ENCODE measurements at regions not wholly inside any gene's neighbourhood (a gene's known extent, or its start where the extent isn't known, plus 50 kb on each side); places are given as distances from the start of the nearest gene placed in this dataset.

DNA sequence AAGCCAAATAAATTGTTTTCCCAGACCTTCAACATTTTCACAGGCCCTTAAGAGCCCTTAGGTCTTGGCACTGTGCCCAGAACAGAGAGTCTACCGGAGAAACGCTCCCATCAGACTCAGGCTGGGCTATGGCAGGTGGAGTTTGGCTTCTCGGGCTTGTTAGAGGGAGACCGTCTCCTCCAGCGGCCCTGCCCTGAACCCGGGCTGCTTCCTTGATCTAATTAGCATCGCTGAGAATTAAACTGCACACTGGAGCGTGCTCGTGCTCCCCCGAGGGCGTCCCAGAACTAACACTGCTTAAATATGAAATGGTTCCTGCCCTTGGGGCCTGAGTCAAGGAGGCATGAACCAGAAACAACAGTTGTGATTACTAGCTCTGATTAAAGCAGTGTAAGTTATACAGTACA, 634.4 kb downstream of the MATN1 start:
- DNase-seq (ENCODE audit: low spot score) = no peak
- Histone ChIP-seq H3K27me3 (ENCODE audit: control insufficient read depth in 4 of 4, insufficient read depth in 4 of 4, low read length in 3 of 4) (no peaks in the 10 kb centered on the region), H3K27ac (ENCODE audit: low read depth in 1 of 2, low read length in 2 of 2) (no peak overlapping the region), H3K4me1 (ENCODE audit: control insufficient read depth in 4 of 4, insufficient read depth in 4 of 4, low read length in 3 of 4) (peaks cover 0 to 4% (median under 1%) of the 10 kb centered on the region in 4 donors), H3K4me3 (ENCODE audit: low read depth in 1 of 3, low read length in 3 of 3) (no peak overlapping the region), H3K36me3 (ENCODE audit: control insufficient read depth in 4 of 4, insufficient read depth in 3 of 4, low read depth in 1 of 4, low read length in 3 of 4) (no peaks in the 10 kb centered on the region), H3K9ac (ENCODE audit: low read depth in 1 of 2, low read length in 2 of 2) (no peak overlapping the region), H3K9me3 (ENCODE audit: control insufficient read depth in 4 of 4, low read length in 3 of 4) (peaks cover 10 to 27% (median 18%) of the 10 kb centered on the region in 4 donors)
- no peak for TF ChIP-seq FOXA1 (IDR thresholded peaks at IDR 0.05)
- no peak for TF ChIP-seq GABPA (IDR thresholded peaks at IDR 0.05 in 1 of 2, conservative IDR thresholded peaks at IDR 0.05 in 1 of 2)
- TF ChIP-seq REST (IDR thresholded peaks at IDR 0.05) = no peak
- no peak for TF ChIP-seq MAX (IDR thresholded peaks at IDR 0.05)
- TF ChIP-seq EGR1 (IDR thresholded peaks at IDR 0.05; ENCODE audit: low read depth in 2 of 2) = no peak
- no peak for TF ChIP-seq YY1 (IDR thresholded peaks at IDR 0.05)
- no peak for TF ChIP-seq SP1 (IDR thresholded peaks at IDR 0.05)
- TF ChIP-seq ZBTB33 (IDR thresholded peaks at IDR 0.05) = no peak
- no peak for TF ChIP-seq RXRA (IDR thresholded peaks at IDR 0.05)
- TF ChIP-seq, protein P1, sequence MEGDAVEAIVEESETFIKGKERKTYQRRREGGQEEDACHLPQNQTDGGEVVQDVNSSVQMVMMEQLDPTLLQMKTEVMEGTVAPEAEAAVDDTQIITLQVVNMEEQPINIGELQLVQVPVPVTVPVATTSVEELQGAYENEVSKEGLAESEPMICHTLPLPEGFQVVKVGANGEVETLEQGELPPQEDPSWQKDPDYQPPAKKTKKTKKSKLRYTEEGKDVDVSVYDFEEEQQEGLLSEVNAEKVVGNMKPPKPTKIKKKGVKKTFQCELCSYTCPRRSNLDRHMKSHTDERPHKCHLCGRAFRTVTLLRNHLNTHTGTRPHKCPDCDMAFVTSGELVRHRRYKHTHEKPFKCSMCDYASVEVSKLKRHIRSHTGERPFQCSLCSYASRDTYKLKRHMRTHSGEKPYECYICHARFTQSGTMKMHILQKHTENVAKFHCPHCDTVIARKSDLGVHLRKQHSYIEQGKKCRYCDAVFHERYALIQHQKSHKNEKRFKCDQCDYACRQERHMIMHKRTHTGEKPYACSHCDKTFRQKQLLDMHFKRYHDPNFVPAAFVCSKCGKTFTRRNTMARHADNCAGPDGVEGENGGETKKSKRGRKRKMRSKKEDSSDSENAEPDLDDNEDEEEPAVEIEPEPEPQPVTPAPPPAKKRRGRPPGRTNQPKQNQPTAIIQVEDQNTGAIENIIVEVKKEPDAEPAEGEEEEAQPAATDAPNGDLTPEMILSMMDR (IDR thresholded peaks at IDR 0.05; ENCODE audit: low read depth, low read length, missing input control) = no peak
- TF ChIP-seq FOXA2 (IDR thresholded peaks at IDR 0.05) = no peak
- no peak for TF ChIP-seq TAF1 (conservative IDR thresholded peaks at IDR 0.05)
- TF ChIP-seq ATF3 (IDR thresholded peaks at IDR 0.05) = no peak
- TF ChIP-seq HNF4G (IDR thresholded peaks at IDR 0.05) = no peak
- TF ChIP-seq JUND (IDR thresholded peaks at IDR 0.05) = no peak
- no peak for TF ChIP-seq RAD21 (IDR thresholded peaks at IDR 0.05)
- no peak for TF ChIP-seq NR2F2 (IDR thresholded peaks at IDR 0.05)
- no peak for TF ChIP-seq HNF4A (conservative IDR thresholded peaks at IDR 0.05)
- 63% methylated on average over 11 of the region's 11 CpGs for WGBS
